ENCODE measurements at regions not wholly inside any gene's neighbourhood (a gene's known extent, or its start where the extent isn't known, plus 50 kb on each side); places are given as distances from the start of the nearest gene placed in this dataset.
A peak's percentile ranks its signal among the peaks of the same experiment; 100 is the strongest.

DNA sequence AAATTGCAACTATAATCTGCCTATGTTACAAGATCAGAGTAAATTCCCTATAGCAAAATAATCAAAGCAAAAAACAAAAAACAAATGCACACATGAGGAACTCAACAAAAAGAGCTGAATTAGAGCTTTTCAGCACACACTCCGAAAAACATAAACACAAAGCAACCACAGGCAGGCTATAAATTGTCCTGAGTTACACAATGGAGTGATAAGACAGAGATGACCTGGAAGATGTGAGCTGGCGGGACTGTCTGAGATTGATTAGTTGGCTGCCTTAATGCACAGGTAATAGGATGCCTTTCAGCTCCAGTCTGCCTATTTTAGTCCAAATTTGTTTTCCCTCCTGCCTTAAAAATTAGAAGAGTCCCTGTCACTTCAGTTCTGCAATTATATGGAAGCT is 159.0 kb upstream of the FNDC3A start:
- no peak for TF ChIP-seq EGR1 (IDR thresholded peaks at IDR 0.05; ENCODE audit: low read depth in 2 of 2)
- no peak for TF ChIP-seq YY1 (IDR thresholded peaks at IDR 0.05)
- 27% methylated on average over 2 of the region's 2 CpGs for WGBS
- Histone ChIP-seq H3K9me3 (ENCODE audit: control insufficient read depth in 4 of 4, low read length in 3 of 4) (no peaks in the 10 kb centered on the region), H3K4me1 (ENCODE audit: control insufficient read depth in 4 of 4, insufficient read depth in 4 of 4, low read length in 3 of 4) (peaks cover 0 to 13% (median 10%) of the 10 kb centered on the region in 4 donors), H3K27ac (ENCODE audit: low read depth in 1 of 2, low read length in 2 of 2) (no peak overlapping the region), H3K4me3 (ENCODE audit: low read depth in 1 of 3, low read length in 3 of 3) (peak overlapping the region in 2 of 3 donors; percentile 36 to 37), H3K9ac (ENCODE audit: low read depth in 1 of 2, low read length in 2 of 2) (no peak overlapping the region), H3K27me3 (ENCODE audit: control insufficient read depth in 4 of 4, insufficient read depth in 4 of 4, low read length in 3 of 4) (no peaks in the 10 kb centered on the region), H3K36me3 (ENCODE audit: control insufficient read depth in 4 of 4, insufficient read depth in 3 of 4, low read depth in 1 of 4, low read length in 3 of 4) (no peaks in the 10 kb centered on the region)
- DNase-seq (ENCODE audit: low spot score), result no peak

DNA sequence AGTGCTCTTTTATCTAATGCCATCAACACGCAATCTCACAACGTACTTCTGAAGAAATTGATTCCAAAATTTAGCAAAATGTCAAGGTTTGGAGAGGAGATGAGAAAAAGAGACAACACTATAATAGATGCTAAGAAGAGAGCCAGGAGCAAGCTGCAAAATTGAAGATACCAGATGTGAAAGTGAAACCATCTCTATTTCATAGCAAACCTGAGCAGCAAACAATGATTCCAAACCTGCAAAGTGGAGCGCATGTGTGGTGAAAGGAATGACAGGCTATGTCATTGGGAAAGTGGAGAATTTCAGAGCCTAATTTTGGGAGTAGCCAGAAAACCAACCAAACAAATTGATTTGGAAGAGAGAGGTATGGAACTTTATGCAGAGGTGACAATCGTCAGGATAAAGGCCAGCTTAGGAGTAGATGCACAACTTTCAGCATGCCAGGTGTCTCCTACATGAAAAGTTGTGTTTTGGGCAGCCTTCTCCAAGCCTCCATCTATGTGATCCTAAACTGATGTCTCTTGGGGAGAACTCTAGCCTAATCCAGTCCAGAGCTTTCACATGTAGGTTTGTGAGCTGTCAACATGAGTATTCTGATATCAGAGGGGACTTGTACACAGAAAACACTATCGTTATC is 158.4 kb upstream of the FNDC3A start:
- Histone ChIP-seq H3K36me3 (ENCODE audit: control insufficient read depth in 4 of 4, insufficient read depth in 3 of 4, low read depth in 1 of 4, low read length in 3 of 4) (no peaks in the 10 kb centered on the region), H3K9me3 (ENCODE audit: control insufficient read depth in 4 of 4, low read length in 3 of 4) (no peaks in the 10 kb centered on the region), H3K27ac (ENCODE audit: low read depth in 1 of 2, low read length in 2 of 2) (peak overlapping the region in 1 of 2 donors; percentile 23), H3K27me3 (ENCODE audit: control insufficient read depth in 4 of 4, insufficient read depth in 4 of 4, low read length in 3 of 4) (no peaks in the 10 kb centered on the region), H3K4me3 (ENCODE audit: low read depth in 1 of 3, low read length in 3 of 3) (peak overlapping the region in 2 of 3 donors; percentile 36 to 37), H3K9ac (ENCODE audit: low read depth in 1 of 2, low read length in 2 of 2) (no peak overlapping the region), H3K4me1 (ENCODE audit: control insufficient read depth in 4 of 4, insufficient read depth in 4 of 4, low read length in 3 of 4) (peaks cover 0 to 13% (median 10%) of the 10 kb centered on the region in 4 donors)
- TF ChIP-seq RAD21 (IDR thresholded peaks at IDR 0.05) (peak; percentile 20 to 45), FOXA2 (IDR thresholded peaks at IDR 0.05) (no peak)
- DNase-seq (ENCODE audit: low spot score), result no peak
- 47% methylated on average over 5 of the region's 5 CpGs for WGBS

DNA sequence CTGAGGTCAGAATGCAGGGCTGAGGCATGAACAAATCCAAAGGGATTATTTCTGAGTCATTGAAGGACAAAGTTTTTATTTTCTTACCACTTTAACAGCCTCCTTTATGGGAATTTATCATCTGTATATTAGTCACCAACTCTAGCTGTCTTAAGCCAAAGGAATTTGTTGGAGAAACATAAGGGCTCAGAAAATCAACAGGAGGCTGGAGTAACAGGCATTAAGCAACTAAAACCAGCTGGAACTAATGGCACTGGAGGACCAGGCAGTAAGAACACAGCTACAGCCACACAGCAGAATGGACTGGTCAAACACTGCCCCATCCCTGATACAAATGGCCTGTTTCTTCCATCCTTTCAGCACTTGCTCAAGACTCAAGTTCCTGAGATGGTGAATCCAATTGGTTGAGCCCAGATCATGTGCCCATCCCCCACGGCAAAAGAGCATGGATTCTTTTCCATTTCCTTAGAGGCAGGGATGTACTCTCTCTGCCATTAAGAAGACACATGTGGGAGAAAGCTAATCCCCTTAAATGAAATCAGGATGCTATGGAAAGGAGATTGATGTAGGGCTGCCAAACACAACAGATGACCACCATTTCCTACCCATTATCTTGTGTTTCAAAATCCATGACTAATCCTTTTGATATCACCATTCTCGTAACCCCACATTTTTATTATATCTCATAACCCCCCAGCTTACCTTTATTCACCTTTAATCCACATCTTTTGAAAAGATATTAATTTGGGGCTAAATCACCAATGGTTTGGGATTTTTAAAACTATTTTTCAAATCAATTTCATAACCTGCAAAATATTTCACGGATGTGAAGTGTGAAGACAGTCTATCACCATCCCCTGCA is 157.0 kb upstream of the FNDC3A start:
- TF ChIP-seq YY1 (IDR thresholded peaks at IDR 0.05) (no peak), JUND (IDR thresholded peaks at IDR 0.05) (no peak), TAF1 (conservative IDR thresholded peaks at IDR 0.05) (no peak), HNF4A (conservative IDR thresholded peaks at IDR 0.05) (no peak), RAD21 (IDR thresholded peaks at IDR 0.05) (no peak), GABPA (IDR thresholded peaks at IDR 0.05 in 1 of 2, conservative IDR thresholded peaks at IDR 0.05 in 1 of 2) (no peak), SP1 (IDR thresholded peaks at IDR 0.05) (no peak), EGR1 (IDR thresholded peaks at IDR 0.05; ENCODE audit: low read depth in 2 of 2) (no peak), RXRA (IDR thresholded peaks at IDR 0.05) (no peak), FOXA1 (IDR thresholded peaks at IDR 0.05) (no peak), HNF4G (IDR thresholded peaks at IDR 0.05) (no peak), FOXA2 (IDR thresholded peaks at IDR 0.05) (no peak)
- TF ChIP-seq, protein P1, sequence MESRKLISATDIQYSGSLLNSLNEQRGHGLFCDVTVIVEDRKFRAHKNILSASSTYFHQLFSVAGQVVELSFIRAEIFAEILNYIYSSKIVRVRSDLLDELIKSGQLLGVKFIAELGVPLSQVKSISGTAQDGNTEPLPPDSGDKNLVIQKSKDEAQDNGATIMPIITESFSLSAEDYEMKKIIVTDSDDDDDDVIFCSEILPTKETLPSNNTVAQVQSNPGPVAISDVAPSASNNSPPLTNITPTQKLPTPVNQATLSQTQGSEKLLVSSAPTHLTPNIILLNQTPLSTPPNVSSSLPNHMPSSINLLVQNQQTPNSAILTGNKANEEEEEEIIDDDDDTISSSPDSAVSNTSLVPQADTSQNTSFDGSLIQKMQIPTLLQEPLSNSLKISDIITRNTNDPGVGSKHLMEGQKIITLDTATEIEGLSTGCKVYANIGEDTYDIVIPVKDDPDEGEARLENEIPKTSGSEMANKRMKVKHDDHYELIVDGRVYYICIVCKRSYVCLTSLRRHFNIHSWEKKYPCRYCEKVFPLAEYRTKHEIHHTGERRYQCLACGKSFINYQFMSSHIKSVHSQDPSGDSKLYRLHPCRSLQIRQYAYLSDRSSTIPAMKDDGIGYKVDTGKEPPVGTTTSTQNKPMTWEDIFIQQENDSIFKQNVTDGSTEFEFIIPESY (IDR thresholded peaks at IDR 0.05), result no peak
- TF ChIP-seq, protein P2, sequence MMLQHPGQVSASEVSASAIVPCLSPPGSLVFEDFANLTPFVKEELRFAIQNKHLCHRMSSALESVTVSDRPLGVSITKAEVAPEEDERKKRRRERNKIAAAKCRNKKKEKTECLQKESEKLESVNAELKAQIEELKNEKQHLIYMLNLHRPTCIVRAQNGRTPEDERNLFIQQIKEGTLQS (IDR thresholded peaks at IDR 0.05), result no peak
- TF ChIP-seq, protein P3, sequence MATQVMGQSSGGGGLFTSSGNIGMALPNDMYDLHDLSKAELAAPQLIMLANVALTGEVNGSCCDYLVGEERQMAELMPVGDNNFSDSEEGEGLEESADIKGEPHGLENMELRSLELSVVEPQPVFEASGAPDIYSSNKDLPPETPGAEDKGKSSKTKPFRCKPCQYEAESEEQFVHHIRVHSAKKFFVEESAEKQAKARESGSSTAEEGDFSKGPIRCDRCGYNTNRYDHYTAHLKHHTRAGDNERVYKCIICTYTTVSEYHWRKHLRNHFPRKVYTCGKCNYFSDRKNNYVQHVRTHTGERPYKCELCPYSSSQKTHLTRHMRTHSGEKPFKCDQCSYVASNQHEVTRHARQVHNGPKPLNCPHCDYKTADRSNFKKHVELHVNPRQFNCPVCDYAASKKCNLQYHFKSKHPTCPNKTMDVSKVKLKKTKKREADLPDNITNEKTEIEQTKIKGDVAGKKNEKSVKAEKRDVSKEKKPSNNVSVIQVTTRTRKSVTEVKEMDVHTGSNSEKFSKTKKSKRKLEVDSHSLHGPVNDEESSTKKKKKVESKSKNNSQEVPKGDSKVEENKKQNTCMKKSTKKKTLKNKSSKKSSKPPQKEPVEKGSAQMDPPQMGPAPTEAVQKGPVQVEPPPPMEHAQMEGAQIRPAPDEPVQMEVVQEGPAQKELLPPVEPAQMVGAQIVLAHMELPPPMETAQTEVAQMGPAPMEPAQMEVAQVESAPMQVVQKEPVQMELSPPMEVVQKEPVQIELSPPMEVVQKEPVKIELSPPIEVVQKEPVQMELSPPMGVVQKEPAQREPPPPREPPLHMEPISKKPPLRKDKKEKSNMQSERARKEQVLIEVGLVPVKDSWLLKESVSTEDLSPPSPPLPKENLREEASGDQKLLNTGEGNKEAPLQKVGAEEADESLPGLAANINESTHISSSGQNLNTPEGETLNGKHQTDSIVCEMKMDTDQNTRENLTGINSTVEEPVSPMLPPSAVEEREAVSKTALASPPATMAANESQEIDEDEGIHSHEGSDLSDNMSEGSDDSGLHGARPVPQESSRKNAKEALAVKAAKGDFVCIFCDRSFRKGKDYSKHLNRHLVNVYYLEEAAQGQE (IDR thresholded peaks at IDR 0.05), result no peak
- TF ChIP-seq, protein P4, sequence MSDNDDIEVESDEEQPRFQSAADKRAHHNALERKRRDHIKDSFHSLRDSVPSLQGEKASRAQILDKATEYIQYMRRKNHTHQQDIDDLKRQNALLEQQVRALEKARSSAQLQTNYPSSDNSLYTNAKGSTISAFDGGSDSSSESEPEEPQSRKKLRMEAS (IDR thresholded peaks at IDR 0.05), result no peak
- TF ChIP-seq, protein P5, sequence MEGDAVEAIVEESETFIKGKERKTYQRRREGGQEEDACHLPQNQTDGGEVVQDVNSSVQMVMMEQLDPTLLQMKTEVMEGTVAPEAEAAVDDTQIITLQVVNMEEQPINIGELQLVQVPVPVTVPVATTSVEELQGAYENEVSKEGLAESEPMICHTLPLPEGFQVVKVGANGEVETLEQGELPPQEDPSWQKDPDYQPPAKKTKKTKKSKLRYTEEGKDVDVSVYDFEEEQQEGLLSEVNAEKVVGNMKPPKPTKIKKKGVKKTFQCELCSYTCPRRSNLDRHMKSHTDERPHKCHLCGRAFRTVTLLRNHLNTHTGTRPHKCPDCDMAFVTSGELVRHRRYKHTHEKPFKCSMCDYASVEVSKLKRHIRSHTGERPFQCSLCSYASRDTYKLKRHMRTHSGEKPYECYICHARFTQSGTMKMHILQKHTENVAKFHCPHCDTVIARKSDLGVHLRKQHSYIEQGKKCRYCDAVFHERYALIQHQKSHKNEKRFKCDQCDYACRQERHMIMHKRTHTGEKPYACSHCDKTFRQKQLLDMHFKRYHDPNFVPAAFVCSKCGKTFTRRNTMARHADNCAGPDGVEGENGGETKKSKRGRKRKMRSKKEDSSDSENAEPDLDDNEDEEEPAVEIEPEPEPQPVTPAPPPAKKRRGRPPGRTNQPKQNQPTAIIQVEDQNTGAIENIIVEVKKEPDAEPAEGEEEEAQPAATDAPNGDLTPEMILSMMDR (IDR thresholded peaks at IDR 0.05; ENCODE audit: low read depth, low read length, missing input control), result no peak
- H3K9ac ChIP-seq (ENCODE audit: low read depth in 1 of 2, low read length in 2 of 2), result no peak overlapping the region
- H3K4me1 ChIP-seq (ENCODE audit: control insufficient read depth in 4 of 4, insufficient read depth in 4 of 4, low read length in 3 of 4), result peaks cover 0 to 13% (median 10%) of the 10 kb centered on the region in 4 donors
- no peak overlapping the region for H3K27ac ChIP-seq (ENCODE audit: low read depth in 1 of 2, low read length in 2 of 2)
- H3K9me3 ChIP-seq (ENCODE audit: control insufficient read depth in 4 of 4, low read length in 3 of 4), result no peaks in the 10 kb centered on the region
- 82% methylated on average over 3 of the region's 3 CpGs for WGBS
- H3K36me3 ChIP-seq (ENCODE audit: control insufficient read depth in 4 of 4, insufficient read depth in 3 of 4, low read depth in 1 of 4, low read length in 3 of 4), result no peaks in the 10 kb centered on the region
- H3K27me3 ChIP-seq (ENCODE audit: control insufficient read depth in 4 of 4, insufficient read depth in 4 of 4, low read length in 3 of 4), result no peaks in the 10 kb centered on the region
- H3K4me3 ChIP-seq (ENCODE audit: low read depth in 1 of 3, low read length in 3 of 3), result no peak overlapping the region
- no peak for DNase-seq (ENCODE audit: low spot score)

Measured in liver (tissue), 8 donors.